H1 (cell line): ENCODE measurements at regions not wholly inside any gene's neighbourhood (a gene's known extent, or its start where the extent isn't known, plus 50 kb on each side); places are given as distances from the start of the nearest gene placed in this dataset.

Experiments
- MAX ChIP-seq: IDR thresholded peaks from 2 replicates; pipeline ENCODE4 v1.6.1; 2012; ENCODE audit warnings: inconsistent platforms

DNA sequence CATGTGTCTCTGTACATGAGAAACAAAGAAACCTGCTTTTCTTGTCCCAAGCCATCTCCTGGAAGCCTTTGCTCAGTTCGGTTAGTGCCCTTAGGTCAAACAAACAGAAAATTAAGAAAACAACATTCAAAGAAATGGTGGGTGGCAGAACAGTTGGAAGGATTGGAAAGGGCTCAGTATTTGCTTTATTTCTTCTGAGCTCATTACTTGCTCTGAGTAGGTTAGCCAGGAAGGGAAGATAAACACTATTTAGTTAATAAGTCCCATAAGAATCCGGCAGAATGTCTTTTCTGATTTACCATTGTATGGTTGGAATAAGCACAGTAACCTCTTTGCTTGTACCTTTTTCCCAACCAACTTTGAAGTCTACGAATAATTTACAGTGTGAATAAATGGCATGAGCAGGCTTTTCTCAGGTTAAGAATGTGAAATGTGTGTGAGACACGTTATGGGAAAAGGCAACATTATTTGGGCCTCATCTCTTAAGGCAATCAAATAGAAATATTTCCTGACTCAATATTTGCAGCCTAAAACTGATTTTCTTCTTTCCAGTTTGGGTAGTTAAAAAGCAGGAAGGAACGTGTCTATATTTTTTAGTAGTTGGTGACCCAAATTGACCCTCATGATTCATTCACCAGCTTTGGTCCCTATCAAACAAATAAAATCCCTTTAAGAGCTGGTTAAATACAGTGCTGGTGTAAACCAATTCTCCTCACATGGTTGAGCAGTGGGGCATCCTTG, 158.5 kb downstream of the DKK1 start (continued):
- no peak for TF ChIP-seq MAX
- TF ChIP-seq, all 59 proteins: peak for 0
